ENCODE measurements at regions not wholly inside any gene's neighbourhood (a gene's known extent, or its start where the extent isn't known, plus 50 kb on each side); places are given as distances from the start of the nearest gene placed in this dataset.

DNA sequence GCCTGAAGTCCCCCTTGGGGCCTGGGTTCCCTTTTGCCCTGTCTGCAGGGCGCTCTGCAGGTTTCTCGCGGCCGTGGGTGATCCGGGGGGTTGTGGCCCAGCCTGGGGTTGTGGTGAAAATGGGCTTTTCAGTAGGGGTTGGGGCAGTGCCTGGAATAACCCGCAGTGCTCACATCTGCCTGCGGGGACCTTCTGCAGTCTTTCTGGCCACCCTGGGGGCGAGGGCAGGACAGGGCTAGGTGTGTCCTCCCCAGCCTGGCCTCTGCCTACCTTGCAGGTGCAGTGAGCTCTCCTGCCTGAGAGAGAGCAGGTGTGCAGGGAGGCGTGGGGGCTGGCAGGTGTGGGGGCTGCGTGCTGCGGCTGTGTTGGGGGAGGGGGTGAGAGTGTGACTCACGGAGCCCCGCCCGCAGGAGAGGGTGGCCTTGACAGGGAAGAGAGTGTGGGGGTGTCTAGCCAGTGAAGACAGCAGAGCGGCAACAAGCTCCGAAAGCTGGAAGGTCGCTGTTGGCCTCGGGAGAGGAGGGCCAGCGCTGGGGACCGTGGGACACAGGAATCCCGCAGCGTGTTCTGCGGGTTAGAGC is 131.4 kb downstream of the MRPL36 start:
- Histone ChIP-seq H3K27me3 (ENCODE audit: control insufficient read depth, insufficient read depth, low read length) (peaks cover 9% of the 10 kb centered on the region; the same call in 1 of the 2 replicates), H3K4me3 (ENCODE audit: low read depth in 2 of 2, low read length in 2 of 2) (no peak overlapping the region), H3K27ac (ENCODE audit: low read length) (no peak overlapping the region), H3K4me1 (ENCODE audit: control insufficient read depth, insufficient read depth, low read length) (peaks cover 4% of the 10 kb centered on the region), H3K9me3 (ENCODE audit: control insufficient read depth, insufficient read depth, low read depth, low read length) (no peaks in the 10 kb centered on the region), H3K36me3 (ENCODE audit: control insufficient read depth, insufficient read depth, low read length) (peaks cover 3% of the 10 kb centered on the region; the same call in 1 of the 2 replicates)
- TF ChIP-seq POLR2AphosphoS5 (IDR thresholded peaks at IDR 0.05; ENCODE audit: low read depth, low read length) (no peak), TCF7L2 (IDR thresholded peaks at IDR 0.05; ENCODE audit: low read depth, low read length) (no peak), SIN3A (IDR thresholded peaks at IDR 0.05; ENCODE audit: borderline replicate concordance, insufficient read depth, low read depth, low read length) (no peak), CTCF (IDR thresholded peaks at IDR 0.05) (no peak)
- TF ChIP-seq, protein P1, sequence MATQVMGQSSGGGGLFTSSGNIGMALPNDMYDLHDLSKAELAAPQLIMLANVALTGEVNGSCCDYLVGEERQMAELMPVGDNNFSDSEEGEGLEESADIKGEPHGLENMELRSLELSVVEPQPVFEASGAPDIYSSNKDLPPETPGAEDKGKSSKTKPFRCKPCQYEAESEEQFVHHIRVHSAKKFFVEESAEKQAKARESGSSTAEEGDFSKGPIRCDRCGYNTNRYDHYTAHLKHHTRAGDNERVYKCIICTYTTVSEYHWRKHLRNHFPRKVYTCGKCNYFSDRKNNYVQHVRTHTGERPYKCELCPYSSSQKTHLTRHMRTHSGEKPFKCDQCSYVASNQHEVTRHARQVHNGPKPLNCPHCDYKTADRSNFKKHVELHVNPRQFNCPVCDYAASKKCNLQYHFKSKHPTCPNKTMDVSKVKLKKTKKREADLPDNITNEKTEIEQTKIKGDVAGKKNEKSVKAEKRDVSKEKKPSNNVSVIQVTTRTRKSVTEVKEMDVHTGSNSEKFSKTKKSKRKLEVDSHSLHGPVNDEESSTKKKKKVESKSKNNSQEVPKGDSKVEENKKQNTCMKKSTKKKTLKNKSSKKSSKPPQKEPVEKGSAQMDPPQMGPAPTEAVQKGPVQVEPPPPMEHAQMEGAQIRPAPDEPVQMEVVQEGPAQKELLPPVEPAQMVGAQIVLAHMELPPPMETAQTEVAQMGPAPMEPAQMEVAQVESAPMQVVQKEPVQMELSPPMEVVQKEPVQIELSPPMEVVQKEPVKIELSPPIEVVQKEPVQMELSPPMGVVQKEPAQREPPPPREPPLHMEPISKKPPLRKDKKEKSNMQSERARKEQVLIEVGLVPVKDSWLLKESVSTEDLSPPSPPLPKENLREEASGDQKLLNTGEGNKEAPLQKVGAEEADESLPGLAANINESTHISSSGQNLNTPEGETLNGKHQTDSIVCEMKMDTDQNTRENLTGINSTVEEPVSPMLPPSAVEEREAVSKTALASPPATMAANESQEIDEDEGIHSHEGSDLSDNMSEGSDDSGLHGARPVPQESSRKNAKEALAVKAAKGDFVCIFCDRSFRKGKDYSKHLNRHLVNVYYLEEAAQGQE (IDR thresholded peaks at IDR 0.05; ENCODE audit: insufficient read depth in 1 of 2, low read depth in 2 of 2, low read length in 1 of 2), result no peak
- ChIA-PET POLR2A (no interaction called here), CTCF (interaction anchor here (0.6 to 0.7 kb wide), 2 partner anchors 23 to 164 kb away, joined by 6 to 10 read pairs; no protein-coding TSS in a partner anchor)
- no TSS peak for BruUV-seq (replicated peaks)
- ATAC-seq (peak; percentile 56), DNase-seq (ENCODE audit: low read depth, low spot score) (no peak)
- intact Hi-C loops (cut with micrococcal nuclease; ENCODE audit: unreplicated experiment) (no loop called here), in situ Hi-C loops (cut with HindIII; ENCODE audit: low pct_unique_long_range_greater_than_20kb, low sequenced_read_pairs) (no loop called here)

- intact Hi-C loops (cut with micrococcal nuclease; ENCODE audit: unreplicated experiment) (no loop called here), in situ Hi-C loops (cut with HindIII; ENCODE audit: low pct_unique_long_range_greater_than_20kb, low sequenced_read_pairs) (no loop called here)
- TF ChIP-seq SIN3A (IDR thresholded peaks at IDR 0.05; ENCODE audit: borderline replicate concordance, insufficient read depth, low read depth, low read length) (no peak), POLR2AphosphoS5 (IDR thresholded peaks at IDR 0.05; ENCODE audit: low read depth, low read length) (no peak), TCF7L2 (IDR thresholded peaks at IDR 0.05; ENCODE audit: low read depth, low read length) (no peak), CTCF (IDR thresholded peaks at IDR 0.05) (peak; percentile 31; the same call in 1 of the 2 replicates)
- TF ChIP-seq, protein P1 (IDR thresholded peaks at IDR 0.05; ENCODE audit: insufficient read depth in 1 of 2, low read depth in 2 of 2, low read length in 1 of 2), result no peak
- POLR2A ChIA-PET, result no interaction called here
- Histone ChIP-seq H3K9me3 (ENCODE audit: control insufficient read depth, insufficient read depth, low read depth, low read length) (no peaks in the 10 kb centered on the region), H3K4me1 (ENCODE audit: control insufficient read depth, insufficient read depth, low read length) (peaks cover 4% of the 10 kb centered on the region), H3K36me3 (ENCODE audit: control insufficient read depth, insufficient read depth, low read length) (peaks cover 3% of the 10 kb centered on the region; the same call in 1 of the 2 replicates), H3K27ac (ENCODE audit: low read length) (no peak overlapping the region), H3K4me3 (ENCODE audit: low read depth in 2 of 2, low read length in 2 of 2) (no peak overlapping the region), H3K27me3 (ENCODE audit: control insufficient read depth, insufficient read depth, low read length) (peaks cover 9% of the 10 kb centered on the region; the same call in 1 of the 2 replicates)
- ATAC-seq, result peak; percentile 14; the same call in 1 of the 2 replicates
- BruUV-seq (replicated peaks), result no TSS peak
- no peak for DNase-seq (ENCODE audit: low read depth, low spot score)
- CTCF ChIA-PET, result interaction anchor here (0.6 to 0.7 kb wide), 2 partner anchors 24 to 164 kb away, joined by 6 to 10 read pairs; no protein-coding TSS in a partner anchor
These were observed 131.9 kb downstream of the MRPL36 start for GRCh38 chr5:1667648-1668140.

Measured in Panc1 (cell line).